HCT116 (cell line): ENCODE measurements at regions not wholly inside any gene's neighbourhood (a gene's known extent, or its start where the extent isn't known, plus 50 kb on each side); places are given as distances from the start of the nearest gene placed in this dataset.

ENCODE experiments used
- ATAC-seq: fragments of 200-7000 bp; cut with Tn5 transposase; 2 replicates; pipeline ENCODE4 v1.9.1; 2020; ENCODE audit warnings: mild to moderate bottlenecking, moderate library complexity
- BruUV-seq: library from RNA; stranded (reverse); fragments of 400-500 nt; replicated peaks from 2 replicates; lab custom pipeline; 2021; lab: Mats Ljungman, UMichigan
- CTCF ChIA-PET: fragments of 300-600 bp; sonication (Branson Sonifier 250); formaldehyde crosslinking; loops from one replicate; lab custom pipeline; 2021; ENCODE audit warnings: antibody characterized with exemption; lab: Charles Lee
- POLR2A ChIA-PET: fragments of 300-600, 350-600 bp; sonication (Branson Sonifier 250); formaldehyde crosslinking; loops from one replicate; lab custom pipeline; 2021; ENCODE audit warnings: antibody characterized with exemption; lab: Charles Lee
- RAD21 ChIA-PET, 2 experiments: fragments of 300-600 bp; sonication (Branson Sonifier 250); formaldehyde crosslinking; loops; one replicate each; lab custom pipeline; 2023; ENCODE audit warnings: low total read pairs in 2 of 2; ENCODE audit not compliant: uncharacterized antibody in 2 of 2, unreplicated experiment in 2 of 2, low non-redundant PET in 1 of 2; lab: Charles Lee
- DNase-seq: peaks from one replicate; pipeline ENCODE4 v3.0.0-alpha.2; 2010; ENCODE audit warnings: low read depth, low spot score
- H2AFZ ChIP-seq: fragments of 200-600 bp; shearing (Covaris generic), sonication (generic); 2 replicates; pipeline ENCODE4 v1.6.1; 2017; ENCODE audit warnings: low read depth, mixed run types, mixed read lengths, antibody characterized with exemption, low read length; ENCODE audit not compliant: poor library complexity, severe bottlenecking
- H3K27ac ChIP-seq: 2 replicates; pipeline ENCODE4 v1.5.1; 2012; ENCODE audit warnings: low read depth, low read length
- H3K27me3 ChIP-seq: fragments of 200-600 bp; sonication (generic); 2 replicates; pipeline ENCODE4 v1.6.1; 2016; ENCODE audit warnings: mixed run types, low read length, mixed read lengths; ENCODE audit not compliant: insufficient read depth
- H3K36me3 ChIP-seq, 2 experiments: fragments of 200-500 bp in 1 of 2; fragments of 200-600 bp in 1 of 2; sonication (Bioruptor generic) in 1 of 2; sonication (generic) in 1 of 2; 2 replicates each; pipeline versions ENCODE4 v1.5.1 to v1.6.1; 2014 to 2016; ENCODE audit warnings: low read length in 2 of 2, inconsistent platforms in 1 of 2, mixed read lengths in 1 of 2, mixed run types in 1 of 2; ENCODE audit not compliant: insufficient read depth in 2 of 2, control insufficient read depth in 1 of 2
- H3K4me1 ChIP-seq, 2 experiments: fragments of 200-600 bp in 1 of 2; sonication (generic) in 1 of 2; 2 replicates each; pipeline versions ENCODE4 v1.5.1 to v1.6.1; 2012 to 2017; ENCODE audit warnings: low read length in 2 of 2, inconsistent platforms in 1 of 2, mild to moderate bottlenecking in 1 of 2, mixed read lengths in 1 of 2, mixed run types in 1 of 2, moderate library complexity in 1 of 2; ENCODE audit not compliant: insufficient read depth in 2 of 2, control insufficient read depth in 1 of 2
- H3K4me2 ChIP-seq: fragments of 200-600 bp; sonication (generic); 2 replicates; pipeline ENCODE4 v1.6.1; 2017; ENCODE audit warnings: mixed run types, low read length, mixed read lengths
- H3K4me3 ChIP-seq, 2 experiments: fragments of 200-600 bp in 1 of 2; sonication (generic) in 1 of 2; replicated peaks in 1 of 2; 2 replicates each; pipeline ENCODE4 v1.5.1; 2011 to 2016; ENCODE audit warnings: low read length in 2 of 2, control low read depth in 1 of 2, low read depth in 1 of 2, mild to moderate bottlenecking in 1 of 2, mixed read lengths in 1 of 2, mixed run types in 1 of 2
- H3K79me2 ChIP-seq: fragments of 200-600 bp; sonication (generic); 2 replicates; pipeline ENCODE4 v1.6.1; 2017; ENCODE audit warnings: mild to moderate bottlenecking, mixed run types, low read length, moderate library complexity, mixed read lengths; ENCODE audit not compliant: insufficient read depth
- H3K9ac ChIP-seq: fragments of 200-600 bp; sonication (generic); 2 replicates; pipeline ENCODE4 v1.6.1; 2016; ENCODE audit warnings: low read length, mixed read lengths
- H3K9me2 ChIP-seq: fragments of 200-600 bp; sonication (generic), shearing (Covaris generic); 2 replicates; pipeline ENCODE4 v1.6.1; 2017; ENCODE audit warnings: mixed run types, mild to moderate bottlenecking, moderate library complexity; ENCODE audit not compliant: insufficient read depth
- H3K9me3 ChIP-seq, 2 experiments: fragments of 200-500 bp in 1 of 2; fragments of 200-600 bp in 1 of 2; sonication (Bioruptor generic) in 1 of 2; sonication (generic) in 1 of 2; 2 replicates each; pipeline ENCODE4 v1.6.1; 2014 to 2017; ENCODE audit warnings: low read length in 2 of 2, mixed read lengths in 2 of 2, inconsistent platforms in 1 of 2, low read depth in 1 of 2, mild to moderate bottlenecking in 1 of 2, mixed run types in 1 of 2, moderate library complexity in 1 of 2; ENCODE audit not compliant: control insufficient read depth in 1 of 2, insufficient read depth in 1 of 2
- H4K20me1 ChIP-seq: fragments of 200-600 bp; sonication (generic), shearing (Covaris generic); 2 replicates; pipeline ENCODE4 v1.6.1; 2017; ENCODE audit warnings: mixed run types, mild to moderate bottlenecking, moderate library complexity; ENCODE audit not compliant: insufficient read depth
- ATF3 ChIP-seq: IDR thresholded peaks from 2 replicates; pipeline ENCODE4 v1.6.1; 2012
- CBX3 ChIP-seq: IDR thresholded peaks from 2 replicates; pipeline ENCODE4 v1.6.1; 2012; ENCODE audit warnings: low read depth
- CEBPB ChIP-seq: IDR thresholded peaks from 2 replicates; pipeline ENCODE4 v1.6.1; 2012; ENCODE audit warnings: low read depth
- CTCF ChIP-seq, 3 experiments: fragments of 200-600 bp in 1 of 3; sonication (generic) in 1 of 3; IDR thresholded peaks in 2 of 3; conservative IDR thresholded peaks in 1 of 3; 2 replicates each; pipeline ENCODE4 v1.5.1; 2012 to 2017; ENCODE audit warnings: low read depth in 2 of 3, low read length in 2 of 3, antibody characterized with exemption in 1 of 3, borderline replicate concordance in 1 of 3, control low read depth in 1 of 3, mild to moderate bottlenecking in 1 of 3, mixed read lengths in 1 of 3, mixed run types in 1 of 3, moderate library complexity in 1 of 3; ENCODE audit not compliant: insufficient read depth in 1 of 3
- EGR1 ChIP-seq: IDR thresholded peaks from 2 replicates; pipeline ENCODE4 v1.6.1; 2012; ENCODE audit warnings: low read depth
- ELF1 ChIP-seq: IDR thresholded peaks from 2 replicates; pipeline ENCODE4 v1.6.1; 2012; ENCODE audit warnings: low read depth, borderline replicate concordance
- EZH2 ChIP-seq: fragments of 200-600 bp; sonication (generic); IDR thresholded peaks from 2 replicates; pipeline ENCODE4 v1.6.1; 2017; ENCODE audit warnings: antibody characterized with exemption, mixed run types
- EZH2phosphoT487 ChIP-seq: fragments of 200-600 bp; IDR thresholded peaks from 2 replicates; pipeline ENCODE4 v1.6.1; 2018; ENCODE audit warnings: antibody characterized with exemption, borderline replicate concordance
- FOSL1 ChIP-seq: IDR thresholded peaks from 2 replicates; pipeline ENCODE4 v1.6.1; 2012; ENCODE audit warnings: low read depth
- JUND ChIP-seq: IDR thresholded peaks from 2 replicates; pipeline ENCODE4 v1.6.1; 2012
- POLR2A ChIP-seq: IDR thresholded peaks from 2 replicates; pipeline ENCODE4 v1.7.0; 2011; ENCODE audit warnings: borderline replicate concordance; ENCODE audit not compliant: insufficient read depth, insufficient read length; ENCODE audit errors: extremely low read depth
- POLR2AphosphoS5 ChIP-seq: IDR thresholded peaks from 2 replicates; pipeline ENCODE4 v1.6.1; 2011; ENCODE audit warnings: mild to moderate bottlenecking, low read depth, low read length, moderate library complexity
- SIN3A ChIP-seq: IDR thresholded peaks from 2 replicates; pipeline ENCODE4 v1.6.1; 2012; ENCODE audit warnings: low read depth
- SP1 ChIP-seq: IDR thresholded peaks from 2 replicates; pipeline ENCODE4 v1.6.1; 2012; ENCODE audit warnings: low read depth
- TCF7L2 ChIP-seq: IDR thresholded peaks from 2 replicates; pipeline ENCODE4 v1.7.0; 2011; ENCODE audit warnings: borderline replicate concordance, inconsistent platforms; ENCODE audit not compliant: insufficient read depth, insufficient read length; ENCODE audit errors: extremely low read depth
- YY1 ChIP-seq: IDR thresholded peaks from 2 replicates; pipeline ENCODE4 v1.6.1; 2011; ENCODE audit warnings: low read length, low read depth, moderate library complexity, mild to moderate bottlenecking; ENCODE audit not compliant: insufficient replicate concordance; ENCODE audit errors: extremely low read depth
- ZFX ChIP-seq: fragments of 450-650 bp; IDR thresholded peaks from 2 replicates; pipeline ENCODE4 v1.6.1; 2017
- ZNF274 ChIP-seq: fragments of 200-500 bp; sonication (Bioruptor generic); IDR thresholded peaks from 2 replicates; pipeline ENCODE4 v1.6.1; 2014; ENCODE audit warnings: mild to moderate bottlenecking, low read depth, low read length, inconsistent platforms
- intact Hi-C: fragments of 100-400 bp; cut with micrococcal nuclease; formaldehyde crosslinking; loops from 2 replicates; pipeline ENCODE4 v1.10.0; 2022
- TF ChIP-seq, protein P1 (sequence below): IDR thresholded peaks from 2 replicates; pipeline ENCODE4 v1.6.1; 2012
- TF ChIP-seq, protein P2 (sequence below): IDR thresholded peaks from 2 replicates; pipeline ENCODE4 v1.6.1; 2011; ENCODE audit warnings: mild to moderate bottlenecking, low read length, moderate library complexity; ENCODE audit not compliant: insufficient replicate concordance; ENCODE audit errors: extremely low read depth

GRCh38 chr5:143576711-143577484 is 173.4 kb upstream of the NR3C1 start:
- CTCF ChIA-PET, result no interaction called here
- H3K79me2 ChIP-seq, result no peaks in the 10 kb centered on the region
- no peaks in the 10 kb centered on the region for H4K20me1 ChIP-seq
- ATAC-seq (no peak), DNase-seq (no peak)
- no peaks in the 10 kb centered on the region for H3K36me3 ChIP-seq
- POLR2A ChIA-PET, result interaction anchor here (1.4 kb wide), 1 partner anchor 25 kb away, joined by 4 read pairs; no protein-coding TSS in a partner anchor
- no TSS peak for BruUV-seq
- RAD21 ChIA-PET, result no interaction called here
- no peaks in the 10 kb centered on the region for H3K9me3 ChIP-seq
- H3K27me3 ChIP-seq, result no peaks in the 10 kb centered on the region
- H3K9me2 ChIP-seq, result no peaks in the 10 kb centered on the region; the same call in 1 of the 2 replicates
- TF ChIP-seq ZNF274, result no peak
- no peak for TF ChIP-seq SIN3A
- TF ChIP-seq EZH2, result no peak
- no peak for TF ChIP-seq FOSL1
- TF ChIP-seq POLR2AphosphoS5, result no peak
- no peak for TF ChIP-seq CBX3
- no peak for TF ChIP-seq EGR1
- TF ChIP-seq CEBPB, result no peak
- no peak for TF ChIP-seq POLR2A
- no peak for TF ChIP-seq ELF1
- TF ChIP-seq, protein P1, sequence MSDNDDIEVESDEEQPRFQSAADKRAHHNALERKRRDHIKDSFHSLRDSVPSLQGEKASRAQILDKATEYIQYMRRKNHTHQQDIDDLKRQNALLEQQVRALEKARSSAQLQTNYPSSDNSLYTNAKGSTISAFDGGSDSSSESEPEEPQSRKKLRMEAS, result no peak
- TF ChIP-seq EZH2phosphoT487, result no peak
- no peak for TF ChIP-seq TCF7L2
- TF ChIP-seq ATF3, result no peak
- TF ChIP-seq CTCF (IDR thresholded peaks at IDR 0.05 in 2 of 3, conservative IDR thresholded peaks at IDR 0.05 in 1 of 3; ENCODE audit: borderline replicate concordance in 1 of 3, insufficient read depth in 1 of 3, low read depth in 2 of 3, low read length in 2 of 3), result no peak
- no peak for TF ChIP-seq ZFX
- no peak for TF ChIP-seq JUND
- TF ChIP-seq, protein P2, sequence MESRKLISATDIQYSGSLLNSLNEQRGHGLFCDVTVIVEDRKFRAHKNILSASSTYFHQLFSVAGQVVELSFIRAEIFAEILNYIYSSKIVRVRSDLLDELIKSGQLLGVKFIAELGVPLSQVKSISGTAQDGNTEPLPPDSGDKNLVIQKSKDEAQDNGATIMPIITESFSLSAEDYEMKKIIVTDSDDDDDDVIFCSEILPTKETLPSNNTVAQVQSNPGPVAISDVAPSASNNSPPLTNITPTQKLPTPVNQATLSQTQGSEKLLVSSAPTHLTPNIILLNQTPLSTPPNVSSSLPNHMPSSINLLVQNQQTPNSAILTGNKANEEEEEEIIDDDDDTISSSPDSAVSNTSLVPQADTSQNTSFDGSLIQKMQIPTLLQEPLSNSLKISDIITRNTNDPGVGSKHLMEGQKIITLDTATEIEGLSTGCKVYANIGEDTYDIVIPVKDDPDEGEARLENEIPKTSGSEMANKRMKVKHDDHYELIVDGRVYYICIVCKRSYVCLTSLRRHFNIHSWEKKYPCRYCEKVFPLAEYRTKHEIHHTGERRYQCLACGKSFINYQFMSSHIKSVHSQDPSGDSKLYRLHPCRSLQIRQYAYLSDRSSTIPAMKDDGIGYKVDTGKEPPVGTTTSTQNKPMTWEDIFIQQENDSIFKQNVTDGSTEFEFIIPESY, result no peak
- TF ChIP-seq YY1, result no peak
- TF ChIP-seq SP1, result no peak
- H2AFZ ChIP-seq, result no peak overlapping the region
- no peaks in the 10 kb centered on the region for H3K4me1 ChIP-seq
- no peak overlapping the region for H3K27ac ChIP-seq
- H3K9ac ChIP-seq, result no peak overlapping the region
- H3K4me3 ChIP-seq, result no peak overlapping the region
- intact Hi-C loops, result no loop called here
- H3K4me2 ChIP-seq, result no peak overlapping the region
